HCT116 (cell line): ENCODE measurements at regions not wholly inside any gene's neighbourhood (a gene's known extent, or its start where the extent isn't known, plus 50 kb on each side); places are given as distances from the start of the nearest gene placed in this dataset.

ENCODE experiments used
- ATAC-seq: fragments of 200-7000 bp; cut with Tn5 transposase; 2 replicates; pipeline ENCODE4 v1.9.1; 2020; ENCODE audit warnings: mild to moderate bottlenecking, moderate library complexity
- BruUV-seq: library from RNA; stranded (reverse); fragments of 400-500 nt; replicated peaks from 2 replicates; lab custom pipeline; 2021; lab: Mats Ljungman, UMichigan
- CTCF ChIA-PET: fragments of 300-600 bp; sonication (Branson Sonifier 250); formaldehyde crosslinking; loops from one replicate; lab custom pipeline; 2021; ENCODE audit warnings: antibody characterized with exemption; lab: Charles Lee
- POLR2A ChIA-PET: fragments of 300-600, 350-600 bp; sonication (Branson Sonifier 250); formaldehyde crosslinking; loops from one replicate; lab custom pipeline; 2021; ENCODE audit warnings: antibody characterized with exemption; lab: Charles Lee
- RAD21 ChIA-PET, 2 experiments: fragments of 300-600 bp; sonication (Branson Sonifier 250); formaldehyde crosslinking; loops; one replicate each; lab custom pipeline; 2023; ENCODE audit warnings: low total read pairs in 2 of 2; ENCODE audit not compliant: uncharacterized antibody in 2 of 2, unreplicated experiment in 2 of 2, low non-redundant PET in 1 of 2; lab: Charles Lee
- DNase-seq: peaks from one replicate; pipeline ENCODE4 v3.0.0-alpha.2; 2010; ENCODE audit warnings: low read depth, low spot score
- H2AFZ ChIP-seq: fragments of 200-600 bp; shearing (Covaris generic), sonication (generic); 2 replicates; pipeline ENCODE4 v1.6.1; 2017; ENCODE audit warnings: low read depth, mixed run types, mixed read lengths, antibody characterized with exemption, low read length; ENCODE audit not compliant: poor library complexity, severe bottlenecking
- H3K27ac ChIP-seq: 2 replicates; pipeline ENCODE4 v1.5.1; 2012; ENCODE audit warnings: low read depth, low read length
- H3K27me3 ChIP-seq: fragments of 200-600 bp; sonication (generic); 2 replicates; pipeline ENCODE4 v1.6.1; 2016; ENCODE audit warnings: mixed run types, low read length, mixed read lengths; ENCODE audit not compliant: insufficient read depth
- H3K36me3 ChIP-seq, 2 experiments: fragments of 200-500 bp in 1 of 2; fragments of 200-600 bp in 1 of 2; sonication (Bioruptor generic) in 1 of 2; sonication (generic) in 1 of 2; 2 replicates each; pipeline versions ENCODE4 v1.5.1 to v1.6.1; 2014 to 2016; ENCODE audit warnings: low read length in 2 of 2, inconsistent platforms in 1 of 2, mixed read lengths in 1 of 2, mixed run types in 1 of 2; ENCODE audit not compliant: insufficient read depth in 2 of 2, control insufficient read depth in 1 of 2
- H3K4me1 ChIP-seq, 2 experiments: fragments of 200-600 bp in 1 of 2; sonication (generic) in 1 of 2; 2 replicates each; pipeline versions ENCODE4 v1.5.1 to v1.6.1; 2012 to 2017; ENCODE audit warnings: low read length in 2 of 2, inconsistent platforms in 1 of 2, mild to moderate bottlenecking in 1 of 2, mixed read lengths in 1 of 2, mixed run types in 1 of 2, moderate library complexity in 1 of 2; ENCODE audit not compliant: insufficient read depth in 2 of 2, control insufficient read depth in 1 of 2
- H3K4me2 ChIP-seq: fragments of 200-600 bp; sonication (generic); 2 replicates; pipeline ENCODE4 v1.6.1; 2017; ENCODE audit warnings: mixed run types, low read length, mixed read lengths
- H3K4me3 ChIP-seq, 2 experiments: fragments of 200-600 bp in 1 of 2; sonication (generic) in 1 of 2; replicated peaks in 1 of 2; 2 replicates each; pipeline ENCODE4 v1.5.1; 2011 to 2016; ENCODE audit warnings: low read length in 2 of 2, control low read depth in 1 of 2, low read depth in 1 of 2, mild to moderate bottlenecking in 1 of 2, mixed read lengths in 1 of 2, mixed run types in 1 of 2
- H3K79me2 ChIP-seq: fragments of 200-600 bp; sonication (generic); 2 replicates; pipeline ENCODE4 v1.6.1; 2017; ENCODE audit warnings: mild to moderate bottlenecking, mixed run types, low read length, moderate library complexity, mixed read lengths; ENCODE audit not compliant: insufficient read depth
- H3K9ac ChIP-seq: fragments of 200-600 bp; sonication (generic); 2 replicates; pipeline ENCODE4 v1.6.1; 2016; ENCODE audit warnings: low read length, mixed read lengths
- H3K9me2 ChIP-seq: fragments of 200-600 bp; sonication (generic), shearing (Covaris generic); 2 replicates; pipeline ENCODE4 v1.6.1; 2017; ENCODE audit warnings: mixed run types, mild to moderate bottlenecking, moderate library complexity; ENCODE audit not compliant: insufficient read depth
- H3K9me3 ChIP-seq, 2 experiments: fragments of 200-500 bp in 1 of 2; fragments of 200-600 bp in 1 of 2; sonication (Bioruptor generic) in 1 of 2; sonication (generic) in 1 of 2; 2 replicates each; pipeline ENCODE4 v1.6.1; 2014 to 2017; ENCODE audit warnings: low read length in 2 of 2, mixed read lengths in 2 of 2, inconsistent platforms in 1 of 2, low read depth in 1 of 2, mild to moderate bottlenecking in 1 of 2, mixed run types in 1 of 2, moderate library complexity in 1 of 2; ENCODE audit not compliant: control insufficient read depth in 1 of 2, insufficient read depth in 1 of 2
- H4K20me1 ChIP-seq: fragments of 200-600 bp; sonication (generic), shearing (Covaris generic); 2 replicates; pipeline ENCODE4 v1.6.1; 2017; ENCODE audit warnings: mixed run types, mild to moderate bottlenecking, moderate library complexity; ENCODE audit not compliant: insufficient read depth
- ATF3 ChIP-seq: IDR thresholded peaks from 2 replicates; pipeline ENCODE4 v1.6.1; 2012
- CTCF ChIP-seq, 3 experiments: fragments of 200-600 bp in 1 of 3; sonication (generic) in 1 of 3; IDR thresholded peaks in 2 of 3; conservative IDR thresholded peaks in 1 of 3; 2 replicates each; pipeline ENCODE4 v1.5.1; 2012 to 2017; ENCODE audit warnings: low read depth in 2 of 3, low read length in 2 of 3, antibody characterized with exemption in 1 of 3, borderline replicate concordance in 1 of 3, control low read depth in 1 of 3, mild to moderate bottlenecking in 1 of 3, mixed read lengths in 1 of 3, mixed run types in 1 of 3, moderate library complexity in 1 of 3; ENCODE audit not compliant: insufficient read depth in 1 of 3
- JUND ChIP-seq: IDR thresholded peaks from 2 replicates; pipeline ENCODE4 v1.6.1; 2012
- POLR2A ChIP-seq: IDR thresholded peaks from 2 replicates; pipeline ENCODE4 v1.7.0; 2011; ENCODE audit warnings: borderline replicate concordance; ENCODE audit not compliant: insufficient read depth, insufficient read length; ENCODE audit errors: extremely low read depth
- SIN3A ChIP-seq: IDR thresholded peaks from 2 replicates; pipeline ENCODE4 v1.6.1; 2012; ENCODE audit warnings: low read depth
- ZBTB33 ChIP-seq: IDR thresholded peaks from 2 replicates; pipeline ENCODE4 v1.6.1; 2011; ENCODE audit warnings: mild to moderate bottlenecking, low read length, moderate library complexity; ENCODE audit not compliant: insufficient replicate concordance; ENCODE audit errors: extremely low read depth
- ZFX ChIP-seq: fragments of 450-650 bp; IDR thresholded peaks from 2 replicates; pipeline ENCODE4 v1.6.1; 2017
- ZNF274 ChIP-seq: fragments of 200-500 bp; sonication (Bioruptor generic); IDR thresholded peaks from 2 replicates; pipeline ENCODE4 v1.6.1; 2014; ENCODE audit warnings: mild to moderate bottlenecking, low read depth, low read length, inconsistent platforms
- intact Hi-C: fragments of 100-400 bp; cut with micrococcal nuclease; formaldehyde crosslinking; loops from 2 replicates; pipeline ENCODE4 v1.10.0; 2022

GRCh38 chr6:149211046-149211571 is 106.4 kb upstream of the TAB2 start:
- Histone ChIP-seq H3K4me3 (no peak overlapping the region), H3K9me2 (no peaks in the 10 kb centered on the region), H4K20me1 (no peaks in the 10 kb centered on the region), H3K79me2 (no peaks in the 10 kb centered on the region), H3K4me1 (no peaks in the 10 kb centered on the region), H3K27ac (no peak overlapping the region), H3K36me3 (no peaks in the 10 kb centered on the region), H3K9ac (no peak overlapping the region), H3K27me3 (no peaks in the 10 kb centered on the region), H2AFZ (no peak overlapping the region), H3K4me2 (no peak overlapping the region), H3K9me3 (no peaks in the 10 kb centered on the region)
- ATAC-seq (no peak), DNase-seq (no peak)
- no peak for TF ChIP-seq ATF3
- TF ChIP-seq POLR2A, result no peak
- TF ChIP-seq ZBTB33, result no peak
- no peak for TF ChIP-seq SIN3A
- no peak for TF ChIP-seq ZFX
- intact Hi-C loops, result no loop called here
- RAD21 ChIA-PET, result no interaction called here
- no TSS peak for BruUV-seq
- CTCF ChIA-PET, result no interaction called here
- POLR2A ChIA-PET, result no interaction called here

- RAD21 ChIA-PET, result no interaction called here
- CTCF ChIA-PET, result no interaction called here
- Histone ChIP-seq H3K79me2 (no peaks in the 10 kb centered on the region), H2AFZ (no peak overlapping the region), H3K9ac (no peak overlapping the region), H3K4me1 (no peaks in the 10 kb centered on the region), H3K4me2 (no peak overlapping the region), H3K36me3 (no peaks in the 10 kb centered on the region), H3K4me3 (no peak overlapping the region), H3K9me3 (no peaks in the 10 kb centered on the region), H3K27me3 (no peaks in the 10 kb centered on the region), H3K9me2 (no peaks in the 10 kb centered on the region), H3K27ac (no peak overlapping the region), H4K20me1 (no peaks in the 10 kb centered on the region)
- POLR2A ChIA-PET, result no interaction called here
- intact Hi-C loops, result no loop called here
- no peak for DNase-seq
- no TSS peak for BruUV-seq
- TF ChIP-seq CTCF (IDR thresholded peaks at IDR 0.05 in 2 of 3, conservative IDR thresholded peaks at IDR 0.05 in 1 of 3; ENCODE audit: borderline replicate concordance in 1 of 3, insufficient read depth in 1 of 3, low read depth in 2 of 3, low read length in 2 of 3) (no peak), JUND (no peak), ZNF274 (no peak)
- ATAC-seq, result no peak
These were observed 105.3 kb upstream of the TAB2 start for GRCh38 chr6:149212206-149212605.
